Stimulated activated CD4-positive, alpha-beta T cell treated with anti-CD3 and anti-CD28 coated beads, Interleukin-15, amount 100 ng/mL, for 48 hours (primary cell): ENCODE measurements at regions not wholly inside any gene's neighbourhood (a gene's known extent, or its start where the extent isn't known, plus 50 kb on each side); places are given as distances from the start of the nearest gene placed in this dataset.
"Not testable (repeated sequence)": the region's sequence is repeated elsewhere in the genome, so short reads cannot be mapped to it uniquely, and the experiment has no call there.

Source experiments
- DNase-seq, 2 donors: peaks; one replicate each; pipeline ENCODE4 v3.0.0-alpha.2; 2020; ENCODE audit warnings: low read depth in 2 of 2

GRCh38 chr5:101751105-101751504, 545.0 kb downstream of the SLCO4C1 start:
- no peak for DNase-seq

GRCh38 chr5:101743000-101743399, 553.1 kb downstream of the SLCO4C1 start:
- not testable (repeated sequence) for DNase-seq

- no peak for DNase-seq
Observed at GRCh38 chr5:101728933-101729332, 567.2 kb downstream of the SLCO4C1 start.

- no peak for DNase-seq
Observed at GRCh38 chr5:101721543-101721942, 574.5 kb downstream of the SLCO4C1 start.

GRCh38 chr5:101720033-101720432, 576.1 kb downstream of the SLCO4C1 start:
- DNase-seq: no peak

GRCh38 chr5:101717721-101718120, 578.4 kb downstream of the SLCO4C1 start:
- no peak for DNase-seq

- DNase-seq: no peak
Observed at GRCh38 chr5:101716941-101717340, 579.1 kb downstream of the SLCO4C1 start.

- not testable (repeated sequence) for DNase-seq
Observed at GRCh38 chr5:101715790-101716189, 580.3 kb downstream of the SLCO4C1 start.

GRCh38 chr5:101689306-101689705, 606.8 kb downstream of the SLCO4C1 start:
- no peak for DNase-seq

- DNase-seq: no peak
Observed at GRCh38 chr5:101688156-101688555, 607.9 kb downstream of the SLCO4C1 start.

GRCh38 chr5:101687349-101687985, 608.6 kb downstream of the SLCO4C1 start:
- no peak for DNase-seq

- DNase-seq: no peak
Observed at GRCh38 chr5:101686536-101687157, 609.4 kb downstream of the SLCO4C1 start.

GRCh38 chr5:101679816-101680215, 616.3 kb downstream of the SLCO4C1 start:
- no peak for DNase-seq

GRCh38 chr5:101678481-101679193, 617.4 kb downstream of the SLCO4C1 start:
- DNase-seq: peak in 1 of 2 donors; percentile 3

GRCh38 chr5:101677961-101678360, 618.1 kb downstream of the SLCO4C1 start:
- DNase-seq: no peak

GRCh38 chr5:101676646-101677045, 619.4 kb downstream of the SLCO4C1 start:
- DNase-seq: no peak

- DNase-seq: no peak
Observed at GRCh38 chr5:101675510-101676219, 620.4 kb downstream of the SLCO4C1 start.

- no peak for DNase-seq
Observed at GRCh38 chr5:101673120-101673519, 623.0 kb downstream of the SLCO4C1 start.

- DNase-seq: no peak
Observed at GRCh38 chr5:101664071-101664791, 631.9 kb downstream of the SLCO4C1 start.

- no peak for DNase-seq
Observed at GRCh38 chr5:101663543-101663942, 632.5 kb downstream of the SLCO4C1 start.

GRCh38 chr5:101662263-101662662, 633.8 kb downstream of the SLCO4C1 start:
- DNase-seq: no peak

- DNase-seq: no peak
Observed at GRCh38 chr5:101658433-101658832, 637.7 kb downstream of the SLCO4C1 start.
